GM19372 (cell line): ENCODE measurements at regions not wholly inside any gene's neighbourhood (a gene's known extent, or its start where the extent isn't known, plus 50 kb on each side); places are given as distances from the start of the nearest gene placed in this dataset.
"Not testable (repeated sequence)": the region's sequence is repeated elsewhere in the genome, so short reads cannot be mapped to it uniquely, and the experiment has no call there.

ENCODE experiments used
- ATAC-seq: cut with Tn5 transposase; IDR thresholded peaks from one replicate; pipeline ENCODE4 v1.9.1; 2021; ENCODE audit warnings: mild to moderate bottlenecking, low read depth, moderate library complexity; ENCODE audit not compliant: unreplicated experiment

DNA sequence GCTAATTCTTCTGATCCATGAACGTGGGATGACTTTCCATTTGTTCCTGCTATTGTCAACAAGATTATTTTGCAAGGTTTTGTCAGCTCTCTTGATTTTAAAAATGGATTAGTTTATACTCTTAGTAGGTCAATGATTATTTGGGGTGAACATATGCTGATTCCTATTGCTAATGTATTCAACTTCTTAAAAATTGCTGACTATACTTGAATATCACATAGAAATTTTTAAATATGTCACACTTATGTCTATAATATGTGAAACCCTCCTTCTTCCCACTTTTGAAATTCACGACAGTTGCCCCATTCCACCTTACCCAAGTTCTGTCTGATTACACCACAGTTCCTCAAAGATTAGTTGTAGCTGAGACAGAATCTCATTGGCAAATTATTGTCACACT lies 465.7 kb upstream of the TENM3 start:
- no peak for ATAC-seq

DNA sequence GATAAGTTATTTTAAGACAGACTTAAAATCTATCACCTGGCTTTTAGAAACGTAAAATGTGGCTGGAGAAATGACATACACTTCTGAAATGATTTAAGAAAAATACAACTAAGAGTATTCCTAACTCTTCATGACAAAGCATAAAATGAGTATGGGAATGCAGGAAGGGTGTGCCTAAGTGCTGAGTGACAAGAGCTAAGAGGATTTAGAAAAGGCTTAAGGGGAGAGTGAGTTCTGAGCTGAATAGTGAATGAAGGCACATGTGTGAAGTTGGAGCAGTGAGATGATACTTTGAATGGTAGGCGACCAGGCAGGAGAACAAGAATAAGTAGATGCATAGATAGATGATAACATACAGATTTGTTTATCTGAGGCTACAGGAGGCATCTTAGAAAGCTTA lies 458.3 kb upstream of the TENM3 start:
- no peak for ATAC-seq

DNA sequence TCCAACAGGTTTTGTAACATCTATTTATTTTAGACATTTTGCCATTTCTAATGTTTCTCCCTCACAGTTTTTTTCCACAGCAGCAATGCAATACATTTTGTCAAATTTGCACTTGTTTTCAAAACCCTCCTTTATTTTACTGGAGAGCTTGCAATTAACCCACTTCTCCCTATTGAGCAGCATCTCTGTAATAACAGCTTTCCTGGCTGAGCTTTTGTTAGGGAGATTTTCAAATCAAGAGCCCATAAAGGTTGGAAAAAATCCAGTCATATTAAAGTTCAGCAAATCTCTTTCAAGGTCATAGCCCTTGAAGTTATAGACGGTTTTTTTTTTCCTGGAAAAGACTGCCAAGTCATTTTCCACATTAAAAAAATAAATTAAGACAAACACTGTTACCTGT lies 450.6 kb upstream of the TENM3 start:
- no peak for ATAC-seq

DNA sequence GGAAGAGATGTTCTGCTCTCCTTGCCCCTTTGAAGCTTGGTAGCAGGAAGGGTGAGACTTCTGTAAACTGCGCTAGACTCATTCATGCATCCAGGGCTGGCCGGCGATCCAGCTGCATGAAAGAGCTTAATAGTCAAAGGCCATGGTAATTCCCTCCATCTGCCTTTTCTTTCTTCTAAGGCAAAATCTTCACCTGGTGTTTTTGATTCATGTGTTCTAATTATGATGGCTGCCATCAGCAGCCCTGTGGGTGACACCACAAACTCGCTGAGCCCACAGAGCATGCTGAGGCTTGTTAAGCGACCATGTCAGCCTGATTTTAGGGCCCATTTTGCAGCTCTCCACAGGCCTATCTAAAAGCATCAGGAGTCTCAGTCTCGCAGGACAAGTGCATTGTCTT lies 450.1 kb upstream of the TENM3 start:
- ATAC-seq, result no peak

DNA sequence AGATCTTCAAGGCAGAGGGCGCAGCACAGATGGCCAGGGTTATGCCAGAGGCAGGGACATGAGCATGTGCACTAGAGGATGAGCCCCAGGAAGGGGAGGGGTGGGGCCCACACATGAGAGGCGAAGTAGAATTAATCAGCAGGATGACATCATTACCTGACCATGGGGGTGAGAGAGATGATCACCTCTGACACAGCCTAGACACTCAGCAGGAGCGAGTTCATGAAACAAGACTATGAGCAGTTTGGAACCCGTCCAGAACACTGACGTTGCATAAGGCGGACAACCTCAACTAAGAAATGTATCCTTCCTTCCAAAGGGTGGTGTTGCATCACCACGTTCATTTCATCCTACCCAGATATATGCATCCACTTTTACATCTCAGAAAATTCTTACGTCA lies 446.7 kb upstream of the TENM3 start:
- no peak for ATAC-seq

DNA sequence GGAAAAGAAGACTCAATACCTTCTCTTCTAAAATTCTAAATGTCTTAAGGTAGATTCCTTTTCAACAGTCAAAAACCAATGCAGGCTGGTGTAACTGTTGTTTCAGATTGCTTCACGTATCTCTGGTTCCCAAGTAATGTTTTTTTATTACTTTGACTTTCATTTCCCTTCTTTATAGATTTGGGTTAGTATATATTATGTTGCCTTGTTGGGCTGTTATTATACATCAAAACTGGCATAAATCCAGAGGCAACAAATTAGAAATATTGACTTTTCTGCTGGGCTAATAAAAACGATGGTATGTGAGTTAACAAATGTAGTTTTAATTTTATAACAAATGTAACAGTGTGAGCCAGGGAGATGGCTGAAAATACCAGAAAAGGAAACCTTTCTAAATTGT lies 444.7 kb upstream of the TENM3 start:
- ATAC-seq, result no peak

DNA sequence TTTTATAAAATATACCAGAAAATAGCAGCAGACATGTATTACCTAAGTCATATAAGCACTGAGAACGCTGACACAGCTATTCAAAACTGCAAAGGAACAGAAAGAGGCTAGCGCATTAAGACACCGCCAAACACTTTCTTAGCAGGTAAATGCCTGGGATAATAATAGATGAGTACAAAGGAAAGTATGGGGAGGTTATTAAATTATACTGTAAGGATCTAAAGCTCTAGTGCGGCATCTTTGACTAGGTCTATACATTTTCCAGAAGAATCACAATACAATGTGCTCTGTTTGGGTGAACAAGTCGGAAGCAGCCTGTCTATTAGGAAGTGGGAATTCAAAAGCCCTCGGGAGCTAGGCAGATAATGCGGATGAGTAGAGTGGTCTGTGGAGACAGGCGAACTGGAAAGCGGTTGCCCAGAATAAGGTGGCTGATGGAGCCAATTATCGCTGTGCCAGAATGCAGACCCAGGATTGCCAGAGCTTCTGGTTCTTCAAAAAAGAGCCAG lies 443.6 kb upstream of the TENM3 start:
- ATAC-seq, result no peak

DNA sequence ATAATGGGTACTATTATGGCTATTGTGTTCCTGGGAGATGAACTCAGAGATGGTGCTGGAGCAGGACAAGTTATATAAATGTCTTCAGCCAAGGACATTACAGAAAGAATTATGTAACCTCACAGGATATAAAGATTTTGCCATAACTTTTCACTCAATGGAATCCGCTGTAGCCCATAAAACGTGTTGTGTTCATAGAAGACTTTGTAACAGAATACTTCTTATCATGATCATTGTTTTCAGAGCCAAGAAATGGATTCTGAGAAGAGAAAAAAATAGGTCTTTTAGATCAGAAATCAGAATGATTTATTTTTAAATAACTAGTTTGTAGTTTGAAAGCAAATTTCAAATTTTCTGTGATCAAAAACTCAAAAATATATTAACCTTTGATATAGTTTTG lies 441.0 kb upstream of the TENM3 start:
- ATAC-seq, result no peak

DNA sequence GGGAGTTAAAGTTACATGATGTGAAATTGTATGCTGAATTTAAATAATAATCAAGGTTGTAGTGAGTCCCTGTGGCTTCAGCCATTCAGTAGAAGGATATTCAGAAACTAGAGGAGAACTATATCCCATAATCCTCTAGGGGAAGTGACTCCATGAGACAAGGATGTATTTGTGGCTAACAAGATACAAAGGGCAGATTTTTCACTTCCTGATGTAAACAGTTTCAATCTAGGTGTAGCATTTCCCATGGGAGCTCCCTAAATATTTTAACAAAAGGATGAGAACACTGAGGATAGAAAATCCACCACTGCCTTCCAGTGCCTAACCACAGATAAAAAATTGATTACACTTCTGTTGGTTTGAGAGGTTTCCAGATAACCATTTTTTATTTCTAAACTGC lies 435.4 kb upstream of the TENM3 start:
- no peak for ATAC-seq

DNA sequence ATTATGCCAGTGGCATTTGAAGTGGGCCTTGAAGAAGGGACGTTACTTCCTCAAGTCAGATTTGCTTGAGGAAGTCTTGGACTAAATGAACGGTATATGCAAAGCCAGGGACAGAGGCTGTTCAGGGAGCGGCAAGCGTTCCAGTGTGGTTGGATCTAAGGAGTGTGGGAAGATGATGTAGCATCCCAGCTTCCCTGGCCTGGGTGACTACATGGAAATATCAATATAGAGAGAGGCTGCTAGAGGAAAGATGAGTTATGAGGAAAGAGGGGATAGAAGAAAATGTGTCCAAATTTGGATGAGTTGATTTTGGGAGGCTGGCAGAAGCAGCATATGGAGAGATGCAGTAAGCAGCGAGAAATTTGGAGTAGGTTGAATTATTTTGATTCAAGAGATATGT lies 432.5 kb upstream of the TENM3 start:
- no peak for ATAC-seq

DNA sequence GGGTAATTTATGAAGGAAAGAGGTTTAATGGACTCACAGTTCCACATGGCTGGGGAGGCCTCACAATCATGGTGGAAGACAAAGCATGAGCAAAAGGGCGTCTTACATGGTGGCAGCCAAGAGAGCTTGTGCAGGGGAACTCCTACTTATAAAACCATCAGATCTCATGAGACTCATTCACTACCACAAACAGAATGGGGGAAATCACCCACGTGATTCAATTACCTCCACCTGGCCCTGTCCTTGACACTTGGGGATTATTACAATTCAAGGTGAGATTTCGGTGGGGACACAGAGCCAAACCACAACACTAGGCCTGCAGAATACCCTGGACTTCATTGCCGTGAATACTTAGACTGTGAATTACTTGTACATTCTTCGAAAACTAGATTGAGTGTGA lies 431.7 kb upstream of the TENM3 start:
- ATAC-seq, result not testable (repeated sequence)

DNA sequence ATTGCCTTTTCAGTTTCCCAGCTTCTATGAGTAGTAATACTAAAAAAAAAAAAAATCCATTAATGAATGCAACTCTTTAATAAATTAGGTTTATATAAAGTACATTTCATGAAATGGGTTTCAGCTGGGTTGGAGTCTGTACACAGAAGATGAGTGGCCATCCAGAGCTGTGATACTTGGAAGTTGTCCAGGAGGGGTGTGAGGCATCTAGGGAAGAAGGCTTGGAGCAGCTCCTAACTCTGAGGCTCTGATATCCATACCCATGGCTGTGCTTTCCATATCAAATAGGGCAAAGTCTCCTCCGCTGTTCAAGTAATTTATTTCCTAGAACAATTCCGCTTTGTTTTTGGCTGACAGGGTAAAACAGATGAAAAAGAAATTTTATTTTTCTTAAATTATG lies 423.3 kb upstream of the TENM3 start:
- ATAC-seq, result no peak

DNA sequence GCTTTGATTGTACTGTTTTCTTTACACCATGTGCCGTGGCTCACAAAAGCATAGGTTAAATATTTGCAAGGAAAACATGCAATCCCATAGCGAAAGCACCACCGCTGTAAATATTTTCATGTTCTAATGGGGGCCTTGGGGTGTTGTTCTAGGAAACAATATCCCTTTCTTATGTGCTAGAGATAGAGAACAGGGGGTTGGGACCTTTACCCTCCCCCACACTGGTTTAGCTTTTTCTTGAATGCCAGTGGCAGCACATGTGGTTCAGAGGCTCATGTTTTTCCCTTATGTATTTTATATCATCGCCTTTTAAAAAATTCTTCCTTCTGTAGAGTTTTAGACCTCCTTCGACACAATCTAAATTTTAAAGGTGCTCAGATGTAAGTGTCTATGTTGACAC lies 422.6 kb upstream of the TENM3 start:
- no peak for ATAC-seq

DNA sequence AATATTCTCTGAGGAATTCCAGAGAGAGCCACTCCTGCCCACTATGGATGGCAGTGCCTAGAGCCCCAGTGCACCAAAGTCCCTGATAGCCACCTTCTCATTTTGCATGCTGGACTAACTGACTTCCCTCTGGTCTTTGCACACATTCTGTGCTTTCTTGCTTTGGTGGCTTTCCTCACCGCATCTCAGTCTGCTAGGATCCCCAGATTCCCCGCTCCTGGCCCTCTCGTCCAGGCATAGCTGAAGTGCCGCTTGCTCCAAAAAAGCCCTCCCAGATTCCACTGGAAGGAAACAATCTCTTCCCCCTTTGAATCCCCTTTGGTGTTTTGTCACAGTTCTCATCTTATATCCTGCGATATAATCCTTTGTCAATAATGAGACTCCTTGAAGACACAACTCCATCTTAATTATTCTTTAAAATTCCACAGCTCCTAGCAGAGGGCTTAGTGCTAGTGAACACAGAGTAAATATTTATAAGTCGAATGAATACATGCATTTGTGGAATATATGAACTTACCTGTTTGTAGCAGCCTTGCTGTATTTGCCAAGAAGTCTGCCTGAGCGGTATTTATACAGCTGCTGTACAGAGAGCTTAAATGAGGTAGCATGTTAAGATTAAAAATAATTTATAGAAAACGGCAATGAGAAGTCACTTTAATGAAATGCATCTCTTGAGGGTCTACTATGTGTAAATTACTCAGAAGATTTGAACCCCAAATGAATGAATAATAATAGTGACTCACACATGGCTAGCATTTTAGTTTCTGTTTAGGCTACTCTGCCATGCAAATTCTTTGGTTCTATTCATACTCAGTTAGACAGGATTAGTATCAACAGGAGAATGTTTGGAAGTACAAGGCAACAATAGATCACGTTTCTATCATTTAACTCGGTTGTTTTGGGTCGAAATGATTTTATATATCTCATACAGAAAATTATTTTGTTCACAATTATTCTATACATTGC lies 421.9 kb upstream of the TENM3 start:
- no peak for ATAC-seq

DNA sequence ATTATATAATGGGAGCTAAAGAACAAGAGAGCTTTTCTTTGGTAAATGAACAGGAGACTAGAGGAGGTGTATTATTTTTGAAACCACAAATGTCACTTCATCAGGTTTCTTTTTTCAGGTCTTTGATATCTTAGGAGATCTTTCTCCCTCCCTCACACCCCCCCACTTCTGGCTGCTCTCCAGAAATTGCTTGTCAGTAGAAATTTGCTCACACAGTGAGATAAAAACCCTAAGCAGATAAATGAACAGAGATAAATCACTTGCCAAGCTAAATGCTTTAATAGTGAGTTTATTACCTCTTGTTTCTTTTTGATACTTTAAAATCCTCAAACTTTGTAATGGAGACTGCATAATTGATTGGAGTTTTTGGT lies 421.2 kb upstream of the TENM3 start:
- no peak for ATAC-seq

DNA sequence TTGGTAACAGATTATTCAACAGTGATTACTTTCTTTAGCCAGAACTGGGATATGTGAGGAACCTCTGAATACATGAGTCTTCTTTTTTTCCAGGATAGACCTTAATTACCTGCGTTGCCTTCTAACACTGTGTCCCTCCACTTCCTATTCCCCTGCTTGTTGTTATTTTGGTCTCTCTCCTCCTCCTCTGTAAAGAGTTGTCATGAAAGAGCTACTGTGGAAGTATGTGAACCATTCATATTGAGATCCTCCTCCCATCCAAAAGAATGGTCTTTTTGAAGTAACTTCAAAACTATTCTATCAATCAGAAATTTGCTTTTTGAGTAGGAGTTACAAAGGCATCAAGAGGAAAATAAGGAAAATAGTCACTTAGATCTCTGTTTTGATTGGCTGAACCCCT lies 420.0 kb upstream of the TENM3 start:
- ATAC-seq, result no peak

DNA sequence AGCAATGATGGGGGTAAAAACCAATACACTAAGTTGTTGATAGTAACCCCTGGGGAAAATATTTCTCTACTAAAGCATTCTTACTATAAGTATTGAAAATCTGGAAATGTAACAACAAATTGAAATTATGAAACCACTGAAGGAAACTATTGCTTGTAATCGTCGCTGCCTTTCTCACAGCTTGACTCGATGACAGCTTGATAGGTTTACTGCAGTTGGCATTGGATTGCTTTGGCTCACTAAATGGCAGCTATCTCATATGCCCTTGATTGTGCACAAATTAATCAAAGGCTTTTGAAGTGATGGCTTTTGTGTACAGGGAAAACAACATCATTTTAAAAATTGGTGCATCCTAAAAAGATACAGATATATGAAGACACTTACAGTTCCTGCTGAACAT lies 419.6 kb upstream of the TENM3 start:
- no peak for ATAC-seq

DNA sequence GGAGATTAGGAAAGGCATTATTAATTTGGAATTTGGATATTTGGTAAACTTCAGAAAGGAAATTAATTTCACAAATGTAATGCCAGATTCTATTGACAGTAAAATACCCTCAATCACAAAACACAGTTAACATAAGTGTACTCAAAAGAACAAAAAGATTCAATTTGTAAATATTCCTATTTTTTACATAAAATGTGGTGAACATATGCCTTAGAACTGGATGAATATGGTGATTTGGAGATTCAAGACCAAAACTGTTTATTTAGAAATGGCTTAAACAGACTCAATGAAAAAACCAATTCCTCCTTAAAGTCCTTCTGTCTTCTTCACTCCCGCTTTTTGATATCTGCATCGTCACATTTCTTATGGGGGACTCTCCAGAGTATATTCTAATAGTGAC lies 417.6 kb upstream of the TENM3 start:
- ATAC-seq, result no peak

DNA sequence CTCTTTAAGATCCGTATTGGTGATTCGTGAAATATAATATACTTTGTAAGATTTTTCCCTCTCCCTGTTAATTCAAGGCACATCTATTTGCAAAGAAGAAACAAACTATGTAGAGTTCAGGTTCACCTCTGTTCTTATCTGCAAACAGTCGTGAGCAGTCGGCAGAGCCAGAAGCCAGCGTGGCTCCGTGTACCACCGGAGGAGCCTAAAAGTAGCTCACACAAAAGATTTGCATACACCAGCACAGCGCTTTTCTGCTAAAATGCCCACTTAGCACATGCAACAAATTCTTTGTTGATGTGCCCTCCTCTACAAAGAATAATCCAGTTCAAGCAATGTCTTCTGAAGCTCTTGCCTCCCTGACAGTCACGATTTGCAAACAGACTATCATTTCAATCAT lies 416.0 kb upstream of the TENM3 start:
- ATAC-seq, result no peak

DNA sequence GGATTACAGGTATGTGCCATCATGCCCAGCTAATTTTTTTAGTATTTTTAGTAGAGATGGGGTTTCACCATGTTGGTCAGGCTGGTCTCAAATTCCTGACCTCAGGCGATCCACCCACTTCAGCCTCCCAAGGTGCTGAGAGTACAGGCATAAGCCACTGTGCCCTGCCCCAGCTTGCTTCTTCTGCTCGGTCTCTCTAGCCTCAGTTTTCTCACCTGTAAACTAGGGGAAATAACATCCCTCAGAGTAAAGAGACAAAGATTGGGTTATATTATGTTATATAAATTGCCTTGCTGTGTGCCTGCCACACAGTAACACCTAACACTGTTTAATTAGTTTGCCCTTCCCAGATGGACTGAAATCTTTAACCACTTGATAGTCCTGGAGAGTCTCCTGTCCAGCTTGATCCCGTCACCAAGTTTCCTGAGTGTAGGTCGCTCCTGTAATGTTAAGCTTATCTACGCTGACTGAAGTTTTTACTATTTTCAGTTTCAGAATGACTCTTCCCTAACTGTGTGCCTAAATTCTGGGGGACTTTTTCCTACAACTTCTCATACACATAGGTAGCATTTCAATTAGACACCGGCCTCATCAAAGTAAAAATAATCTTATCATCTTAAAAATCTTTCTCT lies 412.7 kb upstream of the TENM3 start:
- peak; percentile 72 for ATAC-seq

DNA sequence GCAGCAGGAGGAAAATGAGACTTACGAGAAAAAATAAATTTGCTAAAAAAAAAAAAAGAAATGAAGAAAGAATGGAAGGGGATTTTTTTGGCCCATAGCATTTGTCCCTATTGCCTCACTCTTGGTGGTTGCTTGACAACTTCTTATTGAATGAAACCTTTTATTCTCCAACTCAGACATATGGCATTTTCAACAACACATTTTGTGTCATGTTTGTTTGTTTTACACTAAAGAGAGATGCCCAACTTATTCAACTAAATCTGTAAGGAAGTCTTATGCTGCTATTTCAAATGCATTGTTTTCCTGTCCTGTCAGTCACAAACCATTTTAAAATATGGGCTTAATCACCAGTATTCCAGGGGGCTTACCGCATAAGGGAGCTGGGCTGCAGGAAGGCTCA lies 409.1 kb upstream of the TENM3 start:
- no peak for ATAC-seq

DNA sequence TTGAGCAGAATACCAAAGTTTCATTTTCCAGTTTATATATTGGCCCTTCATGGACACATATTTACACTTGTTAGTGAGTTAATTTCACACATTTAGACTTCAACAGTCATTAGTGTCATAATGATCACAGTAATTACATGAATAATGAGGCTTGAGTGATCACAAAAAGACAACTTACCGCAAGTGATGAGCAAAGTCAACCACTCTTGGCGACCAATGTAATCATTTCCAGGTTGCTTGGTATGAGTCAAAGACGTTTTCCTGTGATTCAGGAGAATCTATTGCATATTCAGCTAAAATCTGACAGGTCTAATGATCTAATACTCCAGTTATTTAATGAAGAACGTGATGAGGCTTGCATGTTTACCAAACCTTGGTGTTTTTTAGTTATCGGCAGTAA lies 407.9 kb upstream of the TENM3 start:
- no peak for ATAC-seq
